ENCODE measurements at regions not wholly inside any gene's neighbourhood (a gene's known extent, or its start where the extent isn't known, plus 50 kb on each side); places are given as distances from the start of the nearest gene placed in this dataset.
"Not testable (repeated sequence)": the region's sequence is repeated elsewhere in the genome, so short reads cannot be mapped to it uniquely, and the experiment has no call there.

GRCh38 chr7:152522571-152523067, 86.8 kb upstream of the KMT2C start:
- H3K4me3 ChIP-seq (ENCODE audit: low read depth, low read length): peak overlapping the region; percentile 3
- no peak for TF ChIP-seq CTCF (conservative IDR thresholded peaks at IDR 0.05; ENCODE audit: low read depth, low read length)
- no peak for DNase-seq (ENCODE audit: low read depth)

- H3K4me3 ChIP-seq (ENCODE audit: low read depth, low read length): no peak overlapping the region
- no peak for TF ChIP-seq CTCF (conservative IDR thresholded peaks at IDR 0.05; ENCODE audit: low read depth, low read length)
- DNase-seq (ENCODE audit: low read depth): no peak
Measured at GRCh38 chr7:152521420-152522337, 85.9 kb upstream of the KMT2C start.

- DNase-seq (ENCODE audit: low read depth): no peak
- no peak overlapping the region for H3K4me3 ChIP-seq (ENCODE audit: low read depth, low read length)
- no peak for TF ChIP-seq CTCF (conservative IDR thresholded peaks at IDR 0.05; ENCODE audit: low read depth, low read length)
Measured at GRCh38 chr7:152520861-152521302, 85.1 kb upstream of the KMT2C start.

- H3K4me3 ChIP-seq (ENCODE audit: low read depth, low read length): no peak overlapping the region
- TF ChIP-seq CTCF (conservative IDR thresholded peaks at IDR 0.05; ENCODE audit: low read depth, low read length): no peak
- no peak for DNase-seq (ENCODE audit: low read depth)
Measured at GRCh38 chr7:152519290-152519689, 83.5 kb upstream of the KMT2C start.

- TF ChIP-seq CTCF (conservative IDR thresholded peaks at IDR 0.05; ENCODE audit: low read depth, low read length): no peak
- no peak for DNase-seq (ENCODE audit: low read depth)
- no peak overlapping the region for H3K4me3 ChIP-seq (ENCODE audit: low read depth, low read length)
Measured at GRCh38 chr7:152516216-152516615, 80.4 kb upstream of the KMT2C start.

GRCh38 chr7:152515266-152515950, 79.6 kb upstream of the KMT2C start:
- not testable (repeated sequence) for H3K4me3 ChIP-seq (ENCODE audit: low read depth, low read length); DNase-seq (ENCODE audit: low read depth)

- DNase-seq (ENCODE audit: low read depth): no peak
- no peak overlapping the region for H3K4me3 ChIP-seq (ENCODE audit: low read depth, low read length)
- TF ChIP-seq CTCF (conservative IDR thresholded peaks at IDR 0.05; ENCODE audit: low read depth, low read length): no peak
Measured at GRCh38 chr7:152514771-152515105, 78.9 kb upstream of the KMT2C start.
